GM18505 (cell line): ENCODE measurements at regions not wholly inside any gene's neighbourhood (a gene's known extent, or its start where the extent isn't known, plus 50 kb on each side); places are given as distances from the start of the nearest gene placed in this dataset.

Experiments
- ATAC-seq: cut with Tn5 transposase; IDR thresholded peaks from one replicate; pipeline ENCODE4 v1.9.1; 2021; ENCODE audit not compliant: unreplicated experiment
- POLR2A ChIP-seq: IDR thresholded peaks from 4 replicates; pipeline ENCODE4 v1.6.1; 2011; ENCODE audit warnings: borderline replicate concordance; ENCODE audit not compliant: insufficient read depth, insufficient read length; ENCODE audit errors: extremely low read depth

- no peak for TF ChIP-seq POLR2A
- ATAC-seq = no peak
Measured at GRCh38 chr10:21092683-21093524, 195.8 kb upstream of the NEBL start.

- no peak for TF ChIP-seq POLR2A
- no peak for ATAC-seq
Measured at GRCh38 chr10:21090609-21091082, 193.5 kb upstream of the NEBL start.

GRCh38 chr10:21087476-21087875 lies 190.4 kb upstream of the NEBL start:
- ATAC-seq = no peak
- no peak for TF ChIP-seq POLR2A

GRCh38 chr10:21084700-21085099 lies 187.6 kb upstream of the NEBL start:
- no peak for TF ChIP-seq POLR2A
- ATAC-seq = no peak

GRCh38 chr10:21083861-21084260 lies 186.8 kb upstream of the NEBL start:
- no peak for TF ChIP-seq POLR2A
- no peak for ATAC-seq

GRCh38 chr10:21082206-21082605 lies 185.1 kb upstream of the NEBL start:
- no peak for TF ChIP-seq POLR2A
- no peak for ATAC-seq

- TF ChIP-seq POLR2A = no peak
- no peak for ATAC-seq
Measured at GRCh38 chr10:21080261-21080660, 183.2 kb upstream of the NEBL start.

GRCh38 chr10:21079330-21079658 lies 182.2 kb upstream of the NEBL start:
- ATAC-seq = no peak
- TF ChIP-seq POLR2A = no peak

- TF ChIP-seq POLR2A = no peak
- peak; percentile 80 for ATAC-seq
Measured at GRCh38 chr10:21078410-21079329, 181.6 kb upstream of the NEBL start.

- ATAC-seq = no peak
Measured at GRCh38 chr10:21077681-21078080, 180.6 kb upstream of the NEBL start.

GRCh38 chr10:21076381-21076780 lies 179.3 kb upstream of the NEBL start:
- TF ChIP-seq POLR2A = no peak
- ATAC-seq = no peak

More at GRCh38 chr10:21077681-21078080, 180.6 kb upstream of the NEBL start:
- no peak for TF ChIP-seq POLR2A

- ATAC-seq = no peak
- no peak for TF ChIP-seq POLR2A
Measured at GRCh38 chr10:21075880-21076279, 178.8 kb upstream of the NEBL start.

- no peak for ATAC-seq
- no peak for TF ChIP-seq POLR2A
Measured at GRCh38 chr10:21071001-21071673, 174.0 kb upstream of the NEBL start.
